Mammary epithelial cell (primary cell): ENCODE measurements at regions not wholly inside any gene's neighbourhood (a gene's known extent, or its start where the extent isn't known, plus 50 kb on each side); places are given as distances from the start of the nearest gene placed in this dataset.

Experiments
- EZH2 ChIP-seq: IDR thresholded peaks from 2 replicates; pipeline ENCODE4 v1.6.1; 2012; ENCODE audit warnings: low read length, inconsistent platforms, borderline replicate concordance
- TF ChIP-seq, protein P1 (sequence below), 2 donors: IDR thresholded peaks in 1 of 2; conservative IDR thresholded peaks in 1 of 2; 2 replicates each; pipeline ENCODE4 v1.5.1; 2011 to 2012; ENCODE audit warnings: inconsistent platforms in 2 of 2, low read length in 2 of 2, mild to moderate bottlenecking in 2 of 2, control low read depth in 1 of 2, low read depth in 1 of 2; ENCODE audit not compliant: insufficient read depth in 1 of 2; ENCODE audit errors: extremely low read depth in 1 of 2

DNA sequence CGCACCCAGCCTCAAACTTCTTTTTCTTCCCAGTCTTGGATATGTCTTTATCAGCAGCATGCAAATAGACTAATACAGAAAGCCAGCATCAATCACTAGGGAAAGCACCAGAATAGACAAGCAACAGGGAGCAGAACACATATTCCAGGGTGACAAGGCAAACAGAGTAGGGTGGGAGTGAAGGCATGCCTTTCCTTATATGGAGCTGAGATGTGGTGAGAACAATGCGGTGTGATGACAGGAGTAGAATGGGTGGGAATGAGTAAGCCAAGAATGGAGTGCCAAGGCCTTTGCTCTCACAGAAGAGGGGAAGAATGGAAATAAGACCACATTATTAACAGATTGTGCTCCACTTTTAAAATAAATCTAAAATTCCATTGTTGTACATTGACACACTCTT is 115.6 kb downstream of the CETN3 start:
- TF ChIP-seq, protein P1, sequence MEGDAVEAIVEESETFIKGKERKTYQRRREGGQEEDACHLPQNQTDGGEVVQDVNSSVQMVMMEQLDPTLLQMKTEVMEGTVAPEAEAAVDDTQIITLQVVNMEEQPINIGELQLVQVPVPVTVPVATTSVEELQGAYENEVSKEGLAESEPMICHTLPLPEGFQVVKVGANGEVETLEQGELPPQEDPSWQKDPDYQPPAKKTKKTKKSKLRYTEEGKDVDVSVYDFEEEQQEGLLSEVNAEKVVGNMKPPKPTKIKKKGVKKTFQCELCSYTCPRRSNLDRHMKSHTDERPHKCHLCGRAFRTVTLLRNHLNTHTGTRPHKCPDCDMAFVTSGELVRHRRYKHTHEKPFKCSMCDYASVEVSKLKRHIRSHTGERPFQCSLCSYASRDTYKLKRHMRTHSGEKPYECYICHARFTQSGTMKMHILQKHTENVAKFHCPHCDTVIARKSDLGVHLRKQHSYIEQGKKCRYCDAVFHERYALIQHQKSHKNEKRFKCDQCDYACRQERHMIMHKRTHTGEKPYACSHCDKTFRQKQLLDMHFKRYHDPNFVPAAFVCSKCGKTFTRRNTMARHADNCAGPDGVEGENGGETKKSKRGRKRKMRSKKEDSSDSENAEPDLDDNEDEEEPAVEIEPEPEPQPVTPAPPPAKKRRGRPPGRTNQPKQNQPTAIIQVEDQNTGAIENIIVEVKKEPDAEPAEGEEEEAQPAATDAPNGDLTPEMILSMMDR (conservative IDR thresholded peaks at IDR 0.05 in 1 of 2, IDR thresholded peaks at IDR 0.05 in 1 of 2; ENCODE audit: extremely low read depth in 1 of 2, insufficient read depth in 1 of 2, low read depth in 1 of 2, low read length in 2 of 2): no peak
- no peak for TF ChIP-seq EZH2
